T-helper 2 cell treated with Interferon-gamma antibody and Interleukin-4, amounts not matched to agents 5 μg/mL and 100 μg/mL, for 36 hours (primary cell): ENCODE measurements at regions not wholly inside any gene's neighbourhood (a gene's known extent, or its start where the extent isn't known, plus 50 kb on each side); places are given as distances from the start of the nearest gene placed in this dataset.
A peak's percentile ranks its signal among the peaks of the same experiment; 100 is the strongest.

Source experiments
- DNase-seq: peaks from one replicate; pipeline ENCODE4 v3.0.0; 2021; ENCODE audit warnings: low spot score
- H3K27ac Mint-ChIP-seq: one replicate; pipeline ENCODE4 v1.8.0; 2021; ENCODE audit warnings: mild to moderate bottlenecking, mixed read lengths
- H3K27me3 Mint-ChIP-seq: one replicate; pipeline ENCODE4 v1.8.0; 2021; ENCODE audit warnings: low read depth, mixed read lengths
- H3K36me3 Mint-ChIP-seq: one replicate; pipeline ENCODE4 v1.8.0; 2021; ENCODE audit warnings: low read depth, mixed read lengths
- H3K4me1 Mint-ChIP-seq: one replicate; pipeline ENCODE4 v1.8.0; 2021; ENCODE audit warnings: low read depth, mixed read lengths
- H3K4me3 Mint-ChIP-seq: one replicate; pipeline ENCODE4 v1.8.0; 2022; ENCODE audit warnings: mild to moderate bottlenecking, moderate library complexity, mixed read lengths
- H3K9me3 Mint-ChIP-seq: one replicate; pipeline ENCODE4 v1.8.0; 2021; ENCODE audit warnings: mixed read lengths

GRCh38 chrY:21242793-21243192, 268.3 kb upstream of the RBMY1B start:
- Mint-ChIP-seq H3K36me3 (peaks cover 38% of the 10 kb centered on the region), H3K27me3 (no peaks in the 10 kb centered on the region), H3K4me1 (peaks cover 48% of the 10 kb centered on the region), H3K9me3 (peaks cover 27% of the 10 kb centered on the region), H3K4me3 (no peak overlapping the region), H3K27ac (peak overlapping the region; percentile 93)
- no peak for DNase-seq

- Mint-ChIP-seq H3K27me3 (no peaks in the 10 kb centered on the region), H3K4me1 (peaks cover 58% of the 10 kb centered on the region), H3K27ac (peak overlapping the region; percentile 80), H3K36me3 (peaks cover 21% of the 10 kb centered on the region), H3K9me3 (peaks cover 4% of the 10 kb centered on the region), H3K4me3 (peak overlapping the region; percentile 40)
- no peak for DNase-seq
Measured at GRCh38 chrY:21246780-21247179, 264.4 kb upstream of the RBMY1B start.

- Mint-ChIP-seq H3K4me1 (peaks cover 53% of the 10 kb centered on the region), H3K9me3 (no peaks in the 10 kb centered on the region), H3K4me3 (peak overlapping the region; percentile 80), H3K36me3 (peaks cover 13% of the 10 kb centered on the region), H3K27ac (peak overlapping the region; percentile 96), H3K27me3 (no peaks in the 10 kb centered on the region)
- DNase-seq: no peak
Measured at GRCh38 chrY:21248591-21248990, 262.5 kb upstream of the RBMY1B start.

- Mint-ChIP-seq H3K27ac (peak overlapping the region; percentile 91), H3K27me3 (no peaks in the 10 kb centered on the region), H3K4me1 (peaks cover 45% of the 10 kb centered on the region), H3K36me3 (peaks cover 29% of the 10 kb centered on the region), H3K4me3 (peak overlapping the region; percentile 83), H3K9me3 (no peaks in the 10 kb centered on the region)
- no peak for DNase-seq
Measured at GRCh38 chrY:21253455-21254248, 257.5 kb upstream of the RBMY1B start.

GRCh38 chrY:21254476-21254875, 256.7 kb upstream of the RBMY1B start:
- Mint-ChIP-seq H3K36me3 (peaks cover 29% of the 10 kb centered on the region), H3K27me3 (no peaks in the 10 kb centered on the region), H3K4me3 (peak overlapping the region; percentile 83), H3K9me3 (no peaks in the 10 kb centered on the region), H3K27ac (peak overlapping the region; percentile 91), H3K4me1 (peaks cover 37% of the 10 kb centered on the region)
- DNase-seq: no peak

GRCh38 chrY:21256820-21257219, 254.3 kb upstream of the RBMY1B start:
- no peaks in the 10 kb centered on the region for H3K9me3 Mint-ChIP-seq
- H3K27me3 Mint-ChIP-seq: no peaks in the 10 kb centered on the region
- no peak for DNase-seq
- peak overlapping the region; percentile 85 for H3K27ac Mint-ChIP-seq
- H3K4me3 Mint-ChIP-seq: peak overlapping the region; percentile 82
- peaks cover 37% of the 10 kb centered on the region for H3K4me1 Mint-ChIP-seq
- peaks cover 27% of the 10 kb centered on the region for H3K36me3 Mint-ChIP-seq

- no peaks in the 10 kb centered on the region for H3K27me3 Mint-ChIP-seq
- DNase-seq: no peak
- peaks cover 22% of the 10 kb centered on the region for H3K36me3 Mint-ChIP-seq
- peaks cover 31% of the 10 kb centered on the region for H3K4me1 Mint-ChIP-seq
- peak overlapping the region; percentile 7 for H3K4me3 Mint-ChIP-seq
- H3K9me3 Mint-ChIP-seq: no peaks in the 10 kb centered on the region
- peak overlapping the region; percentile 8 for H3K27ac Mint-ChIP-seq
Measured at GRCh38 chrY:21259707-21260106, 251.4 kb upstream of the RBMY1B start.

GRCh38 chrY:21260325-21260724, 250.8 kb upstream of the RBMY1B start:
- H3K27ac Mint-ChIP-seq: peak overlapping the region; percentile 56
- H3K4me1 Mint-ChIP-seq: peaks cover 31% of the 10 kb centered on the region
- no peaks in the 10 kb centered on the region for H3K9me3 Mint-ChIP-seq
- H3K4me3 Mint-ChIP-seq: peak overlapping the region; percentile 7
- no peak for DNase-seq
- H3K36me3 Mint-ChIP-seq: peaks cover 20% of the 10 kb centered on the region
- H3K27me3 Mint-ChIP-seq: no peaks in the 10 kb centered on the region

GRCh38 chrY:21261158-21261557, 250.0 kb upstream of the RBMY1B start:
- peaks cover 30% of the 10 kb centered on the region for H3K4me1 Mint-ChIP-seq
- no peak for DNase-seq
- no peaks in the 10 kb centered on the region for H3K9me3 Mint-ChIP-seq
- H3K27ac Mint-ChIP-seq: no peak overlapping the region
- H3K36me3 Mint-ChIP-seq: peaks cover 18% of the 10 kb centered on the region
- no peaks in the 10 kb centered on the region for H3K27me3 Mint-ChIP-seq
- H3K4me3 Mint-ChIP-seq: peak overlapping the region; percentile 18

- Mint-ChIP-seq H3K4me1 (peaks cover 3% of the 10 kb centered on the region), H3K36me3 (peaks cover 4% of the 10 kb centered on the region), H3K4me3 (no peak overlapping the region), H3K27me3 (no peaks in the 10 kb centered on the region), H3K9me3 (no peaks in the 10 kb centered on the region), H3K27ac (no peak overlapping the region)
- no peak for DNase-seq
Measured at GRCh38 chrY:21266751-21267150, 244.4 kb upstream of the RBMY1B start.

- H3K4me3 Mint-ChIP-seq: no peak overlapping the region
- no peaks in the 10 kb centered on the region for H3K27me3 Mint-ChIP-seq
- H3K36me3 Mint-ChIP-seq: peaks cover 4% of the 10 kb centered on the region
- DNase-seq: no peak
- H3K9me3 Mint-ChIP-seq: no peaks in the 10 kb centered on the region
- no peaks in the 10 kb centered on the region for H3K4me1 Mint-ChIP-seq
- H3K27ac Mint-ChIP-seq: no peak overlapping the region
Measured at GRCh38 chrY:21267164-21267563, 244.0 kb upstream of the RBMY1B start.

GRCh38 chrY:21287769-21288168, 223.4 kb upstream of the RBMY1B start:
- Mint-ChIP-seq H3K27me3 (no peaks in the 10 kb centered on the region), H3K27ac (no peak overlapping the region), H3K36me3 (no peaks in the 10 kb centered on the region), H3K4me1 (no peaks in the 10 kb centered on the region), H3K4me3 (no peak overlapping the region), H3K9me3 (no peaks in the 10 kb centered on the region)
- DNase-seq: no peak

GRCh38 chrY:21288908-21289307, 222.2 kb upstream of the RBMY1B start:
- no peak overlapping the region for H3K4me3 Mint-ChIP-seq
- H3K36me3 Mint-ChIP-seq: no peaks in the 10 kb centered on the region
- no peak for DNase-seq
- no peak overlapping the region for H3K27ac Mint-ChIP-seq
- H3K4me1 Mint-ChIP-seq: no peaks in the 10 kb centered on the region
- H3K9me3 Mint-ChIP-seq: no peaks in the 10 kb centered on the region
- no peaks in the 10 kb centered on the region for H3K27me3 Mint-ChIP-seq

GRCh38 chrY:21295206-21295605, 215.9 kb upstream of the RBMY1B start:
- H3K4me3 Mint-ChIP-seq: no peak overlapping the region
- H3K27ac Mint-ChIP-seq: no peak overlapping the region
- H3K27me3 Mint-ChIP-seq: no peaks in the 10 kb centered on the region
- peaks cover 5% of the 10 kb centered on the region for H3K4me1 Mint-ChIP-seq
- no peak for DNase-seq
- H3K9me3 Mint-ChIP-seq: no peaks in the 10 kb centered on the region
- no peaks in the 10 kb centered on the region for H3K36me3 Mint-ChIP-seq

GRCh38 chrY:21302278-21302677, 208.9 kb upstream of the RBMY1B start:
- no peak overlapping the region for H3K27ac Mint-ChIP-seq
- H3K36me3 Mint-ChIP-seq: no peaks in the 10 kb centered on the region
- no peaks in the 10 kb centered on the region for H3K4me1 Mint-ChIP-seq
- no peak for DNase-seq
- no peaks in the 10 kb centered on the region for H3K9me3 Mint-ChIP-seq
- H3K27me3 Mint-ChIP-seq: no peaks in the 10 kb centered on the region
- H3K4me3 Mint-ChIP-seq: no peak overlapping the region
